Inflammatory macrophage treated with lipopolysaccharide for 4 hours (primary cell): ENCODE measurements at regions not wholly inside any gene's neighbourhood (a gene's known extent, or its start where the extent isn't known, plus 50 kb on each side); places are given as distances from the start of the nearest gene placed in this dataset.
"Not testable (repeated sequence)": the region's sequence is repeated elsewhere in the genome, so short reads cannot be mapped to it uniquely, and the experiment has no call there.

Source experiments
- DNase-seq: peaks from one replicate; pipeline ENCODE4 v3.0.0-alpha.2; 2020

GRCh38 chr20:53792946-53793536 is 199.4 kb upstream of the ZNF217 start:
- DNase-seq: peak; percentile 28

GRCh38 chr20:53789989-53790675 is 196.5 kb upstream of the ZNF217 start:
- DNase-seq: peak; percentile 53

GRCh38 chr20:53788253-53789022 is 194.8 kb upstream of the ZNF217 start:
- no peak for DNase-seq

GRCh38 chr20:53787491-53787931 is 193.9 kb upstream of the ZNF217 start:
- DNase-seq: peak; percentile 22

- no peak for DNase-seq
Observed at GRCh38 chr20:53786445-53787267, 193.0 kb upstream of the ZNF217 start.

- no peak for DNase-seq
Observed at GRCh38 chr20:53786071-53786444, 192.4 kb upstream of the ZNF217 start.

GRCh38 chr20:53785320-53785719 is 191.7 kb upstream of the ZNF217 start:
- DNase-seq: no peak

GRCh38 chr20:53783768-53784167 is 190.1 kb upstream of the ZNF217 start:
- no peak for DNase-seq

GRCh38 chr20:53782612-53783246 is 189.1 kb upstream of the ZNF217 start:
- DNase-seq: no peak

- DNase-seq: no peak
Observed at GRCh38 chr20:53779822-53780221, 186.2 kb upstream of the ZNF217 start.

- DNase-seq: no peak
Observed at GRCh38 chr20:53778736-53779135, 185.1 kb upstream of the ZNF217 start.

- no peak for DNase-seq
Observed at GRCh38 chr20:53778041-53778516, 184.4 kb upstream of the ZNF217 start.

- not testable (repeated sequence) for DNase-seq
Observed at GRCh38 chr20:53777402-53777801, 183.8 kb upstream of the ZNF217 start.

- DNase-seq: no peak
Observed at GRCh38 chr20:53776858-53777257, 183.2 kb upstream of the ZNF217 start.

GRCh38 chr20:53774461-53775203 is 181.0 kb upstream of the ZNF217 start:
- peak; percentile 11 for DNase-seq

- DNase-seq: no peak
Observed at GRCh38 chr20:53773792-53774401, 180.3 kb upstream of the ZNF217 start.

GRCh38 chr20:53773066-53773791 is 179.6 kb upstream of the ZNF217 start:
- DNase-seq: not testable (repeated sequence)

GRCh38 chr20:53769041-53769440 is 175.4 kb upstream of the ZNF217 start:
- no peak for DNase-seq

- DNase-seq: no peak
Observed at GRCh38 chr20:53768329-53768728, 174.7 kb upstream of the ZNF217 start.

GRCh38 chr20:53767206-53767930 is 173.7 kb upstream of the ZNF217 start:
- no peak for DNase-seq
